ENCODE measurements at regions not wholly inside any gene's neighbourhood (a gene's known extent, or its start where the extent isn't known, plus 50 kb on each side); places are given as distances from the start of the nearest gene placed in this dataset.

DNA sequence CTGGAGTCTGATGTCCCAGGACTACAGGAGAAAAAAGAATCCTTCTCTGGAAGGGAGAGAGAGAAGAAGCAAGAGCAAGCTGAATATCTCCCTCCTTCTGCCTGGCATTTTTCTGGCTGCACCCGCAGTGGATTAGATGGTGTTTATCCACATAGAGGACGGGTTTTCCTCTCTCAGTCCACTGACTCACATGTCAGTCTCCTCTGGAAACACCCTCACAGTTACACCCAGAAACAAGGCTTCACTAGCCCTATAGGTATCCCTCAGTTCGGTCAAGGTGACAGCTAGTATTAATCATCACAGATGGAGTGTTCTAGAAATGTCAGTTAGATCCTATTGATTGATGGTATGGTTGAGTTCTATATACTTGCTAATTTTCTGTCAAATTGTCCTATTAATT, 87.9 kb downstream of the RHOU start:
- no peak for DNase-seq

GRCh38 chr1:228824366-228824765, 89.1 kb downstream of the RHOU start:
- DNase-seq = no peak

DNA sequence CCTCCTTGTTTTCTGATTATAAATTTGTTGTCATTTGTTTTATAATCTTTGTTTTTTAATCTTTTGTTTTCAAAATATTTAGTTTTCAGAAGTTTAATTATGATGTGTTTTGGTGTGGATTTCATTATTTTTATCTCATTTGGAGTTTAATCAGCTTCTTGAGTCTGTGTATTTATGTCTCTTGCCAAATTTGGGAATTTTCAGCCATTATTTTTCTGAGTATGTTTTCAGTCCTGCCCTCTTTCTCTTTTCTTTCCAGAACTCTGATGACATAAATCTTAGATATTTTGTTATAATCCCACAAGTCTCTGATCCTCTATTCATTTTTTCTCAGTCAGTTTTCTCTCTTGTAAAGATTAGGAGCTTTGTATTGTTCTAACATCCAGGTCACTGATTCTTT, 89.8 kb downstream of the RHOU start:
- DNase-seq = no peak

GRCh38 chr1:228825840-228826484, 90.7 kb downstream of the RHOU start:
- no peak for DNase-seq

DNA sequence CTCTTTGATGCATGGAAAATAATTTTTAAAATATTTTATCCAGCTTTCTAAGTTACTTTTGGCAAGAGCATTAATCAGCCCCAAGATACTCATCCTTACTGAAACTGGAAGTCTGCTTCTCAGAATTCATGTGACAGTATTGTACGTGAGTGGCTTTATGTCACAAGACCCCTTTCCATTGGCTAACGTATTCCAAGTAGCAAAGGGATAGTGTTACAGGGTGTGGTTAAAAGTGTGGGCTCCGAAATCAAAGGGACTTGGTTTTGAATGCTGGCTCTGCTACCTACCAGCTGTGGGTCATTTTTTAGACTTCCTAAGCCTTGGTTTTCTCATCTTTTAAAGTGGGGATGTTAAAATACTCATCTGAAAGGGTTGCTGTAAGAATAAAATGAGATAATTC, 91.7 kb downstream of the RHOU start:
- DNase-seq = no peak

DNA sequence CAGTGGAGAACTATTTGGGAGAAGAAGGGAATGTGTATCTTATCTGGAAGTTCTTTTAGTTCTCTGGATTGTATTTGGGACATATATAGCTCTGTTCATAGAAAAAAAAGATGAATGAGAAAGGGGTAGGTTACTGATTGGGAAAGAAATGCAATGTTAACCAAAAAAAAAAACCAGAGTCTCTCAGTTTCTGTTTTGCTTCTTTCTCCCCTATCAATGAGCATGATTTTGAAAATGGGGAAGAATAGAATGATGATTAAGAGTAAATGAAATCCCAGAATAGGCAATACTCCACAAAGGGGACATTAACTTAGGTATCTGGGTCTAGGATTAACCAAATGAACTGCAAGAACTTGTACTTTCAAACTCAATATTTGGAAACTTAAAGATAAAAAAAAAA, 92.9 kb downstream of the RHOU start:
- DNase-seq = no peak

DNA sequence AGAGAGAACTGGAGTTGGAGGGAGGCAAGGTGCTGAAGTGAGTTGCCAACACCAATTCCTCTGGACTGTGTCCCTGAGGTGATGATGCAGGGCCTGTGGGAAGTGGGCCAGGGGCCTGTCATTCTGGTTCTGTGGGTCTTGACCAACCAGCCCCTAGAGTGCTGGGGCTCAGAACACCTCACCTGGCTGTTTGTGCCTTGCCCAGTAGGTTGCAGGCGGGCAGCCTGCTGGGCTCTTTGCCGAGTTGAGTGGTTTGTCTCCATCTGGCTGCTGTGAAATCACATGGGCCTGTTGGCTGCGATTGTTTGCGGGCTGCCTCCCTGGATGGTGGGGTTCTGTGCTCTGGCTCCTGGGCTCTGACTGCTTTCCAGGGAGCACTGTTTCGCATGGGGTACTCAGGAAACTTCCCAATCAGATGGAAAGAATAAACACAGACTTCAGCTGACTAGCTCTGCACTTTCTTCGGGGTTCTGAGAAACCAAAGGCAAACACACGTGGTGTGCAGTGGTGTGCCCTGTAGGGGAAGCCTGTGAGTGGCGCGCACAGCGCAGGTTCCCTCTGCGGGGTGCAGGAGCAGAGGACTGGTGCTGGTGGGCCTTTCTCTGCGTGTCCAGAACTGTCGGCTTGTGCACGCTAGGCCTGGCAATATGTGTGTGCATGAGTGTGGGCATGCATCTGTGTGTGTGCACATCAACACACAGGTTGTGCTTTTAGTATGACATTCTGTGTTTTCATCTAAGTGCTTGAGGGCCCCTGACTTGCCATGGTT, 95.1 kb downstream of the RHOU start:
- DNase-seq = peak in 37 of 56 donors; percentile 7 to 81 (median 45)

GRCh38 chr1:228830954-228831481, 95.7 kb downstream of the RHOU start:
- no peak for DNase-seq

DNA sequence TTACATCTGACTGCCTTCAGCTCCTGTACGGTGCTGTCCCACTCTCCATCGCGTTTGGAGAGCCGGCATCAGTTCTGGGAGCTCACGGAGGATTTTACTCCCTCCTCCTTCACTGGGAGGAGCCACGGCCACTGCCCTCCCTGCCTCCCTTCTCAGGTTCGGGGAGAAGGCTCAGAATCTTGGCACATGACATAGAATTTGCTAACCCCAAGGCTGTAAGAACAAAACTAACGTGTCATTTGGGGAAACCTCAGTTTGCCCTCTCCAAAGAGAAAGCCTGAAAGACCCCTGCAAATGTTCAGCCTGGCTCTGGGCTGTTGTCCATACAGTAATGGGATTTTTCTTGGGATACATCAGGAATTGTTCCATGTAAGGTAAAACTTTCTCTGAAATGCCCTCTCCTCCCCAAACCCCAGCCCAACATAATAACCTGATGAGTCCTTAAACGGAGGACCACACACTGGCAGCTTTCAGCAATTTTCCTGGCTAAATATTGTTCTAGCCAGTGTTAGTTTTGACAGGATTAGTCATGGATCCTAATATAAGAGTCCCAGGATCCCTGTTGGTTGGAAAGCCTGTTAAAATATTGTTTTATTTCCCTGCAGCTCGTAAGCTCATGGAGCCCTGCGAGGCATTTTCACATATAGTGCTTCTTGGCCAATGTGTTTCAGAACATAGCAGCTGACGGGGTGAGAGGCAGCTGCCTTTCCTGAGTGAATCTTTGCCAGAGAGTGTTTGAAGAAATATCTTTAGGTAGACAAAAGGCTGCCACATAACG, 98.8 kb downstream of the RHOU start:
- DNase-seq = no peak

DNA sequence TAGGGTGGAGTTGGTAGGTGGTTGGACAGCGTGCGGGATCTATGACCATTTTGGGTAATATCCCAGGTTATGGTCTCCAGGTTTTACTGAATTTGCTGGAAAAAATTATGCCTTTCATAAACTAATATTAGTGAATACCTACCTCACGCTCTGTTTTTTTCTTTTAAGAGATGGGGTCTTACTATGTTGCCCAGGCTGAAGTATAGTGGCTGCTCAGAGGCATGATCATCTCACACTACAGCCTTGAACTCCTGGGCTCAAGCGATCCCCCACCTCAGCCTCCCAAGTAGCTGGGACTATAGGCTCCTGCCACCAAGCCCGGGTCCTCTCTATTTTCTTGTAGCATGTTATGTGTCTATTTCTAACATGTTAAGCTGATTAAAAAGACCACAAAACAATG, 100.2 kb downstream of the RHOU start:
- no peak for DNase-seq

DNA sequence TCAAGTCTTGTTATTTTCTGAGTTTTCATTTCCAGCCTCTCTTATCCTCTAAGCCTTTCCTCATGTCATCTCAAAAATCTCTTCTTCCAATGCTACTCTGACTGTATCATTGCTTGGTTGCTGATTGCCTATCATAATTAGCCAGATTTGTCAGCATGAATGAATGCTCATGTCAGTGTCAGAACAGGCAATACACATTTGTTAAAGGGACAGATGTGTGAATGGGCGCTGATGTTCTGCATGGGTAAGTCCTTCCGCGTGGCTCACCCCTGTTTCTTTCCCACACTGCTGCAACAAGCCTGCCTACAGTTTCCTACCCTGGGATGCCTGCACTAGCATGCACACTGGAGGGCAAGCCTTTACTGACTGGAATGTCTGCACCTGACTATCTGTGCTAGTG, 100.6 kb downstream of the RHOU start:
- DNase-seq = peak in 2 of 56 donors; percentile 38 to 47

DNA sequence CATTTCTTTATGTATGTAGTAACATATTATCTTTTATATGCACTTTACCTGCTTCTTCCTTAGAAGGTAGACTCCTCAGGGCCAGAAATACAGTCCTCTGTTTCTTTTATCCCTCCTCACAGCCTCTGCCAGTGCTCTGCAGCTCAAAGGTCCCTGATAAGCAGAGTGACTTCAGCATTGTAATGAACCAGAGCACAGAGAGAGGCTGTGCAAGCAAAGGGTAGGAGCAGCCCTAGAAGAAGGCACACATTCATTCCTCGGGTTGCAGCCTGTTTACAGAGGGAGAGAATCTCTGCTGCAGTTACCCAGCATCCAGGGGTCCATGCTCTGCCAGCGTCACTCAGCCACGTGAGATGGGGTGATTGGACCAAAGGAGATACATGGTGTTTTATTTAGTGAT, 101.1 kb downstream of the RHOU start:
- DNase-seq = peak in 47 of 56 donors; percentile 18 to 87 (median 63)

GRCh38 chr1:228837032-228837431, 101.8 kb downstream of the RHOU start:
- no peak for DNase-seq

GRCh38 chr1:228837817-228838716, 102.8 kb downstream of the RHOU start:
- DNase-seq = peak in 1 of 56 donors; percentile 47

DNA sequence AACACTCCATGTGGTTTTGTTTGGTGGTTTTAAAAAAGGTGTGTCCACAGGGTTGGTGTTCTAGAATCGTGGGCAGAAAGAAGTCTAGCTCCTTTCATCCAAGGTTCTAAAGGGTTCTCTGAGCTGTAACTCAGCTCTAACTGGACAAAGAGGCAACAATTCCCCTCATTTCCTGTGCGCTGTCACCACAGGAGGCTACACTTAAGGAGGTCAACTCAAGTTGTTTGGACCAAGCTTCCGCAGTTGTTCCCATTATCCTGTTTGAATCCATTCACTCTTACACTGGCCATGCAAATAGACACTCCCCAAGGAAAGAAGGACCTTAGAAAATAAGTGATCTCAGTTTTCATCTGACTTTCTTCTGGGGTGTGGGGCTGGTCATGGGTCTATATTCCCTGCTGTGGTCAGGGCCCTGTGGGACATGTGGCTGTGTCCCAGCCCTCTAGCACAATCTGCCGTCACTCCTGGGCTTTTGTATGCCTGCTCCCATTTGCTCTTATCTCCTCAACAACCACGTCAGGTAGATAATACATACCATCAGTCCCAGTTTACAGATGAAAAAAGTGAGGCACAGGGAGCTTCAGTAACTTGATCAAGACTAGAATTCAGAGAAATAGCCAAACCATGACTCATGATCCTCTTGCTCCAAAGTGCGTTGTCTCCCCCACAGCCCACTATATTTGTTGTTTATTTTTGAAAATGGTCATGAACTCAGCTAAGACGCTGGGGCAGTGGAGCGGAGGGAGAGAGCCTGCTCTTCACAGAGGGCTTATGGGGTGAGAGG, 103.6 kb downstream of the RHOU start:
- DNase-seq = no peak

DNA sequence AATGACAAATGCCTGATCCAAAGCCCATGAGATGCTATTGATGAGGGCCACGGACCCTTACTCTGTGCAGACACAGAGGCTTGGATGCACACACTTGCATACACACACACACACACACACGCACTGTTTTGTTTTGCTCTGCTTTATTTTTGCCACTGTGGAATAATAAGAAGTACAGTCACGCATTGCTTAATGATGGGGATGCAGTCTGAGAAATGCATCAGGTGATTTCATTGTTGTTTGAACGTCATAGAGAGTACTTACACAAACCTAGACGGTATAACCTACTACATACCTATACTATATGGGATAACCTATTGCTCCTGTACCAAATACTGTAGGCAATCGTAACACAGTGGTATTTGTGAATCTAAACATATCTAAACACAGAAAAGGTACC, 104.4 kb downstream of the RHOU start:
- no peak for DNase-seq

GRCh38 chr1:228841632-228842031, 106.4 kb downstream of the RHOU start:
- DNase-seq = no peak

GRCh38 chr1:228842094-228842775, 107.0 kb downstream of the RHOU start:
- DNase-seq = peak in 39 of 56 donors; percentile 8 to 95 (median 54)

- no peak for DNase-seq
Measured at GRCh38 chr1:228845101-228845500, 109.8 kb downstream of the RHOU start.

DNA sequence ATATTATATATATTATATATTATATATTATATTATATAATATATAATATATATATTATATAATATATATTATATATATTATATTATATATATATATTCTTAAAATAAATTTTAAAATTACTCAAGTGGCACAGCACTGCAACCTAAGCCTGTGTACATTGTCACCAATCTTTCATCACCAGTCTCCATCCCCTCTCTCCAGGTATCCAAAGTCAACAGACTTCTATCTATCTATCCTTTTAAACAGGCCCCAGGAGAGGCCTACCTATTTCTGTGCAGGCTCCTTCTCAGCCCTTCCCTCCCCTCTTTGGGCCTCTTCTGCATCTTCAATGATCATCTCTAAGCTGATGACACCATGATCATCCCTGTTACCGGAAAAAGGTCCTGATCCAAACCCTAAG, 111.7 kb downstream of the RHOU start:
- no peak for DNase-seq
